GM12891 (cell line): ENCODE measurements at regions not wholly inside any gene's neighbourhood (a gene's known extent, or its start where the extent isn't known, plus 50 kb on each side); places are given as distances from the start of the nearest gene placed in this dataset.

Experiments
- POLR2A ChIP-seq: IDR thresholded peaks from 2 replicates; pipeline ENCODE4 v1.6.1; 2011; ENCODE audit warnings: low read depth, low read length, control low read depth
- POLR2AphosphoS5 ChIP-seq: IDR thresholded peaks from 2 replicates; pipeline ENCODE4 v1.6.1; 2011; ENCODE audit warnings: low read depth, low read length, control low read depth
- SPI1 ChIP-seq: IDR thresholded peaks from 2 replicates; pipeline ENCODE4 v1.6.1; 2011; ENCODE audit warnings: low read depth, low read length, control low read depth
- TAF1 ChIP-seq: IDR thresholded peaks from 2 replicates; pipeline ENCODE4 v1.6.1; 2011; ENCODE audit warnings: low read depth, low read length, control low read depth

DNA sequence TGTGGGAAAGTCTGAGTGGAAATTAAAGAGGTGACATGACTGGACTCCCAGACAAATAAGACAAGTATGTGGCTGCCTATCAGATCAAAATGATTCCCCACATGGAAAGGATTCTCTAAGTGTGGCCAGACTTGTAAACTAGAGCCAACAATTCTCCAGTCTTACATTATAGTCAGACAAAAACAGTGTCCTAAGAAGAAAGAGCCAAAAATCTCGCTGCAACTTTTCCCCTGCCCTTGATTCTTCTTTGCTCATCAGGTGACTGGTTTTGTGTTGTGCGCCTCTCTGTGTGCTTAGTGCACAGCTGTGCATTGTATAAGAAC lies 164.2 kb upstream of the TARS1 start:
- no peak for TF ChIP-seq POLR2AphosphoS5
- no peak for TF ChIP-seq POLR2A
- no peak for TF ChIP-seq SPI1
- TF ChIP-seq TAF1, result no peak
